Activated naive CD4-positive, alpha-beta T cell treated with anti-CD3 and anti-CD28 coated beads, Interleukin-2, amount 10 ng/mL, durations not matched to agents 7 days and 5 days (primary cell): ENCODE measurements at regions not wholly inside any gene's neighbourhood (a gene's known extent, or its start where the extent isn't known, plus 50 kb on each side); places are given as distances from the start of the nearest gene placed in this dataset.

ENCODE experiments used
- CTCF ChIA-PET: fragments of 350-600 bp; sonication (Branson Sonifier 250); formaldehyde crosslinking; loops from one replicate; lab custom pipeline; 2021; ENCODE audit warnings: antibody characterized with exemption; lab: Charles Lee
- DNase-seq: peaks from one replicate; pipeline ENCODE4 v3.0.0-alpha.2; 2020
- H3K27ac Mint-ChIP-seq: one replicate; pipeline ENCODE4 v1.8.0; 2021; ENCODE audit warnings: mild to moderate bottlenecking, moderate library complexity, mixed read lengths
- H3K27me3 Mint-ChIP-seq: one replicate; pipeline ENCODE4 v1.8.0; 2021; ENCODE audit warnings: mild to moderate bottlenecking, mixed read lengths
- H3K36me3 Mint-ChIP-seq: one replicate; pipeline ENCODE4 v1.8.0; 2021; ENCODE audit warnings: mixed read lengths
- H3K4me1 Mint-ChIP-seq: one replicate; pipeline ENCODE4 v1.8.0; 2021; ENCODE audit warnings: mixed read lengths
- H3K4me3 Mint-ChIP-seq: one replicate; pipeline ENCODE4 v1.8.0; 2021; ENCODE audit warnings: mild to moderate bottlenecking, moderate library complexity, mixed read lengths
- H3K9me3 Mint-ChIP-seq: one replicate; pipeline ENCODE4 v1.8.0; 2021; ENCODE audit warnings: mixed read lengths

DNA sequence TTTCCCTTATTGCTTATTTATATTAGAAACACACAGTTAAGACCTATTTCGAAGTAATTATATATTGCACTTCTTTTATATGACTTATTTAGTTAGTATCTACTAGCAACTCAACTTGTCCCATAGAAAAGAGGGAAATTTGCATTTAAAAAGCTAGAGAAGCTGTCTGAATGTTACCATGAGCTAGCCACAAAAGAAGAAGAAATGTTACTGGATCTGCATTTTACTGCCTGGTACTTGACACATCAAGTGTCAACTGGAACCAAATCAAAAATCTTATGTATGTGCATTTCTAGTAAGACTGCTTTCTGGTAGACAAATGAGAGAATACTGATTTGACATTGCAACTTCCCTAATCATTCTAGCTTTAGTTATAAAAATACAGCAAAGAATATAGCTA, 424.6 kb upstream of the VRK2 start:
- CTCF ChIA-PET: no interaction called here
- no peak for DNase-seq
- H3K27me3 Mint-ChIP-seq: no peaks in the 10 kb centered on the region
- no peak overlapping the region for H3K27ac Mint-ChIP-seq
- no peaks in the 10 kb centered on the region for H3K9me3 Mint-ChIP-seq
- H3K4me1 Mint-ChIP-seq: no peaks in the 10 kb centered on the region
- H3K36me3 Mint-ChIP-seq: no peaks in the 10 kb centered on the region
- no peak overlapping the region for H3K4me3 Mint-ChIP-seq

DNA sequence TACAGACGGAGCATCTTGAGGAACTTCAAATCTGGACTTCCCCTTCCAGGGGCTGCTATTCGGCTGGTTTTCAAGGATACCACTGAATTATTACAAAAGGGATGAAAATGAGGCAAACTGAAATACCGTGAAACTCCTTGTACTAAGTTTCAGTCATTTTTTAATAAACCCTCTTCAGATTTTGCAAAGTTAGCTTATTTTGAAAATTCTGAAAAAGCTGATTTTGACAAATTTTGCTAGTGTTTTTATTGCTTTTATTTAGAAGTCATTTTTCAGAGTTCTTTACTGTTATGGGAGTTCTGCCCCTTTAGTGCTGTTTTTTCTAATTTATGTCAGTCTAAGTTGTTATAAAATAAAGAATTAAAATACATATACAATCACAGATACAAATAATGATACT, 390.4 kb upstream of the VRK2 start:
- DNase-seq: no peak
- H3K27me3 Mint-ChIP-seq: no peaks in the 10 kb centered on the region
- CTCF ChIA-PET: no interaction called here
- no peaks in the 10 kb centered on the region for H3K4me1 Mint-ChIP-seq
- H3K27ac Mint-ChIP-seq: no peak overlapping the region
- H3K36me3 Mint-ChIP-seq: no peaks in the 10 kb centered on the region
- H3K4me3 Mint-ChIP-seq: no peak overlapping the region
- peaks cover 13% of the 10 kb centered on the region for H3K9me3 Mint-ChIP-seq

DNA sequence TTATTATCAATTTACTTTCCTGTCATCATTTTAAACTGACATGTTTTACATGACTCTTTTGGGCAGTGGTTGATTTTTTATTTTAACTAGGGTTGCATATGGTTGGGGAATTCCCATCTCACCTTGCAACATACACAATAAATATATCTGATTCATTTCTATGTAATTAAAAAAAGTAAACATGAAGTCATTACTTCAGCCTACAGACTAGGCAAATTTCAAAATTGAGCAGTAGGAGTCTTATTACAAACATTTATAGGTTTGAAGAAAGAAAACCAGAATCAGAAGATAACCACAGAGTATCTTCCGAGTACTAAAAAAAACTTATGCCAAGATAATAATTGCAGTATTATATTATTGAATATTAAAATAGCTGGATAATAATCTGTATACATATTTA, 377.0 kb upstream of the VRK2 start:
- H3K4me1 Mint-ChIP-seq: no peaks in the 10 kb centered on the region
- DNase-seq: no peak
- no peaks in the 10 kb centered on the region for H3K36me3 Mint-ChIP-seq
- H3K27ac Mint-ChIP-seq: no peak overlapping the region
- CTCF ChIA-PET: no interaction called here
- H3K4me3 Mint-ChIP-seq: no peak overlapping the region
- no peaks in the 10 kb centered on the region for H3K9me3 Mint-ChIP-seq
- H3K27me3 Mint-ChIP-seq: no peaks in the 10 kb centered on the region

DNA sequence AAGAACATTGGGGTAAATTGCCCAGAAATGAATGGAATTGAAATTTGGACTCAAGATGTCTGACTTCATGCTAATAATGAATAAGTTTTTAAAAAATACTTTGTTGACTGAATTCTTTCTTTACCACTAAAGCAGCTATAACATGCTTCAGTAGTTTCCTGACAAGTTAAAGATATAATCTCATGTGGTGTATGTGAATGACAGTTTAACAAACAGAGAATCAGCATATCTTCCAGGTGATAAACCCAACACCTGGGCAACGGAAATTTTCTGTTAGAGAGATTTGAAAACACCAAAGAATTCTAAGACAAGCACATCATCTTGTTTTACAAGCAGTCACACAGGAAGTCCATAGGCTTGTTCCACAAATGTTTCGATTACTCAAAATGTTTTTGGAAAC, 372.6 kb upstream of the VRK2 start:
- CTCF ChIA-PET: no interaction called here
- Mint-ChIP-seq H3K4me1 (no peaks in the 10 kb centered on the region), H3K27me3 (no peaks in the 10 kb centered on the region), H3K9me3 (no peaks in the 10 kb centered on the region), H3K27ac (no peak overlapping the region), H3K4me3 (no peak overlapping the region), H3K36me3 (no peaks in the 10 kb centered on the region)
- no peak for DNase-seq

DNA sequence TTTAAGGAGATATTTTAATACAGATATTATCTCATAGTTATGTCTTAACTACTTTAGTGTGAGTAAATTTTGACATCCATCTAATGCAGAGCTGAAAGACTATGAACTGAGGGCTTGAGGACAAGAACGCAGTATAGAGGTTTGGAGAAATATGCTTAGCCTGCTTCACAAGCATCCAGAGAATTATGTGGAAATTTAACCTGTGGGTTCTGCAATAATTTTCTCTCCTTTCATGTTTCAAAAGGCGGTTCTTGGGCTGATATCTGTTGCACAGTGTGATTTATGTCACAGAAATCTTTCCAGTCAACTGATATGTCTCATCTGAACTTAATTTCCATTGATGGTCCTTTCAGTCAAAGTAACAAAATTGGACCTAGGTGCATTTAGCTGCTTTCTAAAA, 371.9 kb upstream of the VRK2 start:
- Mint-ChIP-seq H3K36me3 (no peaks in the 10 kb centered on the region), H3K9me3 (no peaks in the 10 kb centered on the region), H3K4me1 (no peaks in the 10 kb centered on the region), H3K27me3 (no peaks in the 10 kb centered on the region), H3K4me3 (no peak overlapping the region), H3K27ac (no peak overlapping the region)
- CTCF ChIA-PET: no interaction called here
- no peak for DNase-seq

DNA sequence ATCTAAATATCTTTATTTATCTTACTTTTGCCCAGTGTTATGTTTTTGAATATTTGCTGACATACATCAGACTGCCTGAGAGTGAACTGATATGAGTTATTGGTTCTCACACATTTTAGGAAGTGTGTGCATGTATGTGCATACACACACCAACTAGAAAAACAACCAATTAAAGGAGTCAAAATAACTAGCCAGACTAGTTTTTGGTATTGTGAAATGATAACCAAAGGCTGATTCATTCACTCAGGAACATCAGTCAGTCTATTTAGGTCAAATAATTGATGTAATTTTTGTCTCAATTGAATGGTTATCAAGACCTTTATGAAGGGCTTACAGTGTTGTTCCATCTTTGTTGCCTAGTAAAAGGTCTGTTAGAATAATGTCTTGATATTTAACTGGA, 369.3 kb upstream of the VRK2 start:
- Mint-ChIP-seq H3K4me3 (no peak overlapping the region), H3K36me3 (no peaks in the 10 kb centered on the region), H3K27me3 (no peaks in the 10 kb centered on the region), H3K9me3 (no peaks in the 10 kb centered on the region), H3K27ac (no peak overlapping the region), H3K4me1 (no peaks in the 10 kb centered on the region)
- no peak for DNase-seq
- CTCF ChIA-PET: no interaction called here

DNA sequence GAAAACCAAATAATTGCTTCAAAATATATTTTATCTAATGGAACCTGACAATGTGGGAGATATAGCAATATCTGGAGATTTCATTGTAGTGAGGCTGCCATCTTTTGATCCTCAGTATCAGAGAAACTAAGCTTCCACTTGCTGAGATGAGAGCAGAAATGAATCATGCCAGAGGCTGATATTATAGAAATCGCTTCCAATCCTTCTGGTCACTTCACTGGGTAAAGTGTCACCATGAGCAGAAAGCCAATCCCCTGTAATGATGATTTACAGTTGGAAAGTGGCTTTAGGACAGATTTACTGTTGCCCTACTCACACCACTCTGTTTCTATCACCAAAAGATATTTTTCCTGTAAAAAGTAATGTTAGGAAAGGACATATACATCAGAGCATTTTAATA, 365.0 kb upstream of the VRK2 start:
- no peaks in the 10 kb centered on the region for H3K27me3 Mint-ChIP-seq
- no peaks in the 10 kb centered on the region for H3K4me1 Mint-ChIP-seq
- H3K36me3 Mint-ChIP-seq: no peaks in the 10 kb centered on the region
- H3K27ac Mint-ChIP-seq: no peak overlapping the region
- CTCF ChIA-PET: no interaction called here
- H3K9me3 Mint-ChIP-seq: peaks cover 2% of the 10 kb centered on the region
- no peak for DNase-seq
- no peak overlapping the region for H3K4me3 Mint-ChIP-seq

DNA sequence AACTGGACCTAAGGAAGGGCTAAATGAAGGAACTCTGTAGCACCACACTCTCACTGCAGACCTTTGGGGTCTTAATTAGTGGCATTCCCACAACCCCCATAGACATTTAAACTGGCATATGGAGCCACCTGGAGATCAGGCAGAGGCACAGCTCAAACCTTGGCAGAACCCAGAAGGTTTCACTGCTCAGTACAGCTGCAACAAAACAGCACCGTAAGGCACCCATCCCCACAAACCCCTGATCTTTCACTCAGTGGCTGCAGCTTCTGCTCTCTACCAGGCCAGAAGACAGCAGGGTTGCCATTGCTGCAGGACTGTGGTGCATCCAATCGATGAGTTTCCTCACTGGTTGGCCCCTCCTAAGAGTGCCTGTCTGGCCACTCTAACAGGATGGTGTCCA, 361.6 kb upstream of the VRK2 start:
- Mint-ChIP-seq H3K36me3 (no peaks in the 10 kb centered on the region), H3K4me3 (no peak overlapping the region), H3K27me3 (no peaks in the 10 kb centered on the region), H3K4me1 (no peaks in the 10 kb centered on the region), H3K9me3 (peaks cover 2% of the 10 kb centered on the region), H3K27ac (no peak overlapping the region)
- CTCF ChIA-PET: no interaction called here
- DNase-seq: no peak

DNA sequence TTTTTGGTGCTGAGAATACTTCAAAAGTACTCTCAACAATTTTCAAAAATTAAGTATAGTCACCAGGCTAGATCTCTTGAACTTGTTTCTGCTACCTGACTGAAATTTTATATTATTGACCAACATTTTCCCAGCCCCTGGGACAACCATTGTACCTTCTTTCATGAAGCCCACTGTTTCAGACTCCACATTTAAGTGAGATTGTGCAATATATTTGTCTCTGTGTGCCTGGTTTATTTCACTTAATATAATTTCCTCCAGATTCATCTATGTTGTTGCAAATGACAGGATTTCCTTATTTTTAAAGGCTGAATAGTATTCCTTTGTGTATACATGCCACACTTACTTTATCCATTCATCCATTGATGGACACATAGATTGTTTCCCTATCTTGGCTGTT, 354.2 kb upstream of the VRK2 start:
- H3K36me3 Mint-ChIP-seq: no peaks in the 10 kb centered on the region
- CTCF ChIA-PET: no interaction called here
- no peak overlapping the region for H3K4me3 Mint-ChIP-seq
- H3K27me3 Mint-ChIP-seq: no peaks in the 10 kb centered on the region
- DNase-seq: no peak
- no peaks in the 10 kb centered on the region for H3K4me1 Mint-ChIP-seq
- no peak overlapping the region for H3K27ac Mint-ChIP-seq
- no peaks in the 10 kb centered on the region for H3K9me3 Mint-ChIP-seq

DNA sequence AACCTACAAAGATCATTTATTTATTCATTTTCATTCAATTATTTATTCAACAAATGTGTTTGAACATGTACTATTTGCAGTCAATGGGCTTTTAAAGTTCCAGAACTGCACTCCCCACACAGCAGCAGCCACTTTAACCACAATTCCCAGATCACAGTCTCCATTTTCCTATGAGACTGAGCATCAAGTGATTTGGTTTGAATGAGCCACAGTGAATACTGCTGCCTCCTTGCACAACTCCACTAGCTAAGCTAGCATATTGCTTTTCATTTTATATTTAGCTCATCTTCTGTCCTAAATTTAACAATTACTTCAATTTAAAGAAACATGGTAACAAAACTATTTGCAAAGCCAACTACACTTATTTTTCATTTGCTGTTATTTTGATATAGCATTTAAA, 353.4 kb upstream of the VRK2 start:
- Mint-ChIP-seq H3K4me1 (no peaks in the 10 kb centered on the region), H3K36me3 (no peaks in the 10 kb centered on the region), H3K27ac (no peak overlapping the region), H3K9me3 (no peaks in the 10 kb centered on the region), H3K4me3 (no peak overlapping the region), H3K27me3 (no peaks in the 10 kb centered on the region)
- no peak for DNase-seq
- CTCF ChIA-PET: no interaction called here

DNA sequence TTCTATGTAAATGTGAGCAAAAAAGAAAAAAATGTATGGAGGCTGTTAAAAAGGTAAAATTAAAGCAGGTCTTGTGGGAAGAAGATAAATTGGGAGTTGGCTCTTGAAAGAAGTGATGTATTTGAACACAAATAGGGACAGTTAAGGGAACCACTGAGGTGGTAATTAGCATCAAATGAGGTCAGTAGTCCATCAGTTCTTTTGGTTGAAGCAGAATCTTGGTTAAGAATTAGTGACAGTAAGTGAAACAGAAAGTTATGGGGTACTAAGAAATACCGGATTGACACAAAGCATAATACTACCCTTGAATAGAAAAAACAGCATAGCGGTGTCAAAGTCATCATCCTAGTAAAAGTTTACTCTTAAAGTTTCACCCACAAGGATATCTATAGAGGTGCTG, 352.6 kb upstream of the VRK2 start:
- Mint-ChIP-seq H3K9me3 (no peaks in the 10 kb centered on the region), H3K36me3 (no peaks in the 10 kb centered on the region), H3K4me1 (no peaks in the 10 kb centered on the region), H3K4me3 (no peak overlapping the region), H3K27me3 (no peaks in the 10 kb centered on the region), H3K27ac (no peak overlapping the region)
- CTCF ChIA-PET: no interaction called here
- DNase-seq: no peak

DNA sequence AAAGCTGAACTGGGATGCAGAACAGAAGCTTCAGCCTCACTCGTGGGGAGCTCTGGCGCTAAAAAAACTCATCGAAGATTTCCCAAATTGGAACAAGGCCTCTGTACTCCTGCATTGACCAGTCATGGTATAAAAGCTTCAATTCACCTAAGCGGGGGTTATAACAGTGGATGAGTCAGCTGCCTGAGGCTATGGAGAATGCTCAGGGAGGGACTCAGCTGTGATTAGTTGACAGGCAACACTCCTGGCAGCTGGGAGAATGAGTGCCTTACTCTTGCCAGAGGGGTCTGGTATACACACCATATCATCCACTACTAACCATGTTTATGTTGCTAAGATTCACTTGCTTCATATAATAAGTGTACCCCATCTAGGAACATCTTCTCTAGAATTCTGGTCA, 350.6 kb upstream of the VRK2 start:
- H3K4me1 Mint-ChIP-seq: no peaks in the 10 kb centered on the region
- no peak overlapping the region for H3K4me3 Mint-ChIP-seq

DNA sequence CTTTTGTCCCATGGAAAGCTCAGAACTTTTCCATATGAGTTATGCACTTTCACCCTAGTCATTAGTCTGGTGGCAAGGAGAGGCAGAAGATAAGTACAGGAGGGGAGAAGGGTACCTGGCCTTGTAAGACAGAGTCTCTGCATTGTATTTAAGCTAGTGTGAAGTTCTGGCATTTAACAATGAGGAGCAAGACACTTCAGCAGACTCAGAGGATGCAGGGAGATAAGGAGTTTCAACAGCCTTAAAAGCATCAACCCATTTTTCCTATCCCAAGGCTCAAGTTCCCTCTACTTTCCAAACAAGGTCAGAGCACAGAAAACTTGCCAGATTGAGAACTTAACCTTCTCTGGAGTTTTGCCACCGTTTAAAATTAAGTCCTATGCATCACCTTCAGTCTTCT, 348.2 kb upstream of the VRK2 start:
- Mint-ChIP-seq H3K36me3 (no peaks in the 10 kb centered on the region), H3K4me3 (no peak overlapping the region), H3K9me3 (no peaks in the 10 kb centered on the region), H3K4me1 (no peaks in the 10 kb centered on the region), H3K27ac (no peak overlapping the region), H3K27me3 (no peaks in the 10 kb centered on the region)
- no peak for DNase-seq
- CTCF ChIA-PET: no interaction called here

More for the DNA sequence above, 350.6 kb upstream of the VRK2 start:
- Mint-ChIP-seq H3K27ac (no peak overlapping the region), H3K9me3 (no peaks in the 10 kb centered on the region), H3K36me3 (no peaks in the 10 kb centered on the region), H3K27me3 (no peaks in the 10 kb centered on the region)
- DNase-seq: no peak
- CTCF ChIA-PET: no interaction called here

DNA sequence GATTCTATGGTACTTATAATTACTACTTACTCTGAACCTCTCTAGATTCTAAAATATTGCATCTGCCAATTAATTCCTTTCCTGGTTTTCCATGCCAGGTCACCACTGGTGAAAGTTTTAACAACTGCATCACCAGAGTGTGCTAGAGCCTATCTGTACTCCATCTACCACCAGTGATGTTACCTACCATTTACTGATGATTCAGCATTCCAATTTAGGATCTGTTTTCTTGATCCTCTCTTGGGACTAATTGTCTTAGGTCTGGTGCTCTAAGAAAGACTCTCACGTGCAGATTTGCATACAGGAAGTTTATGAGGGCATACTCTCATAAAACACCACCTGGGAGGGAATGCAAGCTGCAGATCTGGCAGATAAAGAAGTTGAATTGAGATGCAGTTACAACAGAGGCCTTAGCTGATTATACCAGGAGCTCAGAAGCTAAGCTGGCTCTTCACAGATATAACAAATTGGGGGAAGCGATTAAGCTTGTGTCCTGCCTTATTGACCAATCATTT, 347.6 kb upstream of the VRK2 start:
- Mint-ChIP-seq H3K4me1 (no peaks in the 10 kb centered on the region), H3K9me3 (no peaks in the 10 kb centered on the region), H3K36me3 (no peaks in the 10 kb centered on the region), H3K4me3 (no peak overlapping the region), H3K27ac (no peak overlapping the region), H3K27me3 (no peaks in the 10 kb centered on the region)
- CTCF ChIA-PET: no interaction called here
- DNase-seq: no peak

DNA sequence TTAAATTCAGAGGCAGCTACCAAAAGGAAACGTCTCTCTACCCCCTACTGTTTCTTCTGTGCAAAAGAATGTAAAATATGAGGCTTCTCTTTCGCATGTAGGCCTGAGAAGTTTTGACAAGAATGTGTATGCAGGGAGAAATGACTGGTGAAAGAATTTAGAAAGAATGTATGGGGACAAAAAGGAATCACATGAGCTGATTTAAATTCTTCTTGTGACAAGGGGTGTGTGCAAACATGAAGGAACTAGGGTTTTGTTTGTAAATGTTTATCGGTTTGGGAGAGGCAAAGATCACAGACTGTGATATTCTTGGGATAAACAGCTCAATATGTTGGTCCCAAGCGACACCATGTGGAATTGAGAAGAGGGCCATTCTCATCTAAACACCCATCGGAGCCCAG, 345.2 kb upstream of the VRK2 start:
- CTCF ChIA-PET: no interaction called here
- Mint-ChIP-seq H3K9me3 (no peaks in the 10 kb centered on the region), H3K27me3 (no peaks in the 10 kb centered on the region), H3K36me3 (no peaks in the 10 kb centered on the region), H3K4me1 (no peaks in the 10 kb centered on the region), H3K4me3 (no peak overlapping the region), H3K27ac (no peak overlapping the region)
- DNase-seq: no peak

DNA sequence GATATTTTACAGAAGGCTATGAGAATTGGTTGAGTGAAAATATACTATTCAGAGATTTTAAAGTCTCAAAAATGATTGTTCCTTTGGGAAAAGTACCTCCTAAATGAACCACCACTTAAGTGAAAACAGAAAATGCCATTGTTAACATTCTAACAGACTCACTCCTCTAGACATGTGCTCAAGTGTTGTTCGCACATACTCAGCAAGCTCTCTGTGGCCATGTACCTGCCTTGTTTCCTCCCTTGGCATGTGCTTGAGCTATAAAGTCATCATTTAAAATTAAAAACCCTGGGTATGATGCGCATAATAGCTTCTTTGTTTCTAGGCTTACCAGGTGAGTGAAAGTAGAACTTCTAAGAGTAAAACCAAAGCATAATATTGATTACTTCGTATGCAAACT, 343.2 kb upstream of the VRK2 start:
- Mint-ChIP-seq H3K4me1 (no peaks in the 10 kb centered on the region), H3K27ac (no peak overlapping the region), H3K4me3 (no peak overlapping the region), H3K9me3 (no peaks in the 10 kb centered on the region), H3K36me3 (no peaks in the 10 kb centered on the region), H3K27me3 (no peaks in the 10 kb centered on the region)
- CTCF ChIA-PET: no interaction called here
- no peak for DNase-seq
